ENCODE measurements at regions not wholly inside any gene's neighbourhood (a gene's known extent, or its start where the extent isn't known, plus 50 kb on each side); places are given as distances from the start of the nearest gene placed in this dataset.

GRCh38 chr2:120855855-120856405 is 120.3 kb downstream of the GLI2 start:
- TF ChIP-seq POLR2A (IDR thresholded peaks at IDR 0.05) (no peak), CTCF (IDR thresholded peaks at IDR 0.05) (no peak)
